GM18868 (cell line): ENCODE measurements at regions not wholly inside any gene's neighbourhood (a gene's known extent, or its start where the extent isn't known, plus 50 kb on each side); places are given as distances from the start of the nearest gene placed in this dataset.
"Not testable (repeated sequence)": the region's sequence is repeated elsewhere in the genome, so short reads cannot be mapped to it uniquely, and the experiment has no call there.

Source experiments
- ATAC-seq: cut with Tn5 transposase; IDR thresholded peaks from one replicate; pipeline ENCODE4 v1.9.1; 2021; ENCODE audit warnings: mild to moderate bottlenecking, moderate library complexity; ENCODE audit not compliant: unreplicated experiment

DNA sequence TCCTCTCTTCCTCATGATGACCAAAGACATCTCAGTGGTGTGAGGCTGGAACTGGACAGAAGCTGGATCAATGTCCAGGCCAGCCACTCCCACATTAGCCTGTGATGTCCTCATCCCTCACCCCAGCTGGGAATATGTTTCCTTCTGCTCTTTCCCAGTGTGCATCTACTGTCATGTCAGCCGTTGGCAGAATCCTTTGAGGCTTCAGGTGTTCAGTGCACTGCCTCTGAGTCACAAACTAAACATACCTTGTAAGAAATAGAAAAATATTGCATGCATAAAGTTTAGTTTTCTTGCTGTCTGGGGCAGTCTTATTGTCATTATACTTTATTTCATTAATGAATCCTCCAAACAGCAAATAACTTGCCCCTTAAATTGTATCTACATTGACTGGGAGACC lies 161.6 kb upstream of the RASGRP1 start:
- no peak for ATAC-seq

DNA sequence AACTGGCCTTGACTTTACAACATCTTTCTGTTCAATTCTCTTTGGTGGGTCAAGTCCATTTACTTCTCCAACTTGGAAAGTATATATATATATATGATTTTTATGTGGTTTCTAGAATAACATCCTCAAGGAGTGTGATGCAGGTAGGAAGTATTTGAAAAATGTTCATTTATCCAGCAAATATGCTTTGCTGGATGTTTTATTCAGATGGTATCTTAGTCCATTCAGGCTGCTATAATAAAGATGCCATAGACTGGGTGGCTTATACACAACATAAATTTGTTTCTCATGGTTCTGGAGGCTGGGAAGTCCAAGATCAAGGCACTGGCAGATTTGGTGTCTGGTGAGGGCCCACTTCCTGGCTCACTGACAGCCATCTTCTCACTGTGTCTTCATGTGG lies 168.7 kb upstream of the RASGRP1 start:
- no peak for ATAC-seq

DNA sequence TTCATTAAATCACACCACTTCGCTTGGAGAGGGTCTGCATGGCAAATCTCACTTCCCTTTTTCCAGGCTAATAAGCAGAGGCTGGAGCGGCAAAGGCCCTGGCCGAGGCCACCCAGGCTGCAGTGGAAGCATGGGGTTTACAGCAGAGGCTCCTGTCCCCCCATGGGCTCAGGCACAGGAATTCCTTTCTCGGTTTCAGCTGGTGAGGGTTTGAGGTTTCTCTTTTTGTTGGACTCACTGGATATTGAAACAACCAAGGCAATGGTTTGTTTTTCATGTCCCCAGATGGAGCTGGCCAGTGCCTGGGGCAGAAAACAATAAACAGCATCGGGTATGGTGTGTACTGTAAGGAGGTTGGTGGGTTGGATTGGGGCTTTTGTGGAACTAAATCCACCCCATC lies 175.6 kb upstream of the RASGRP1 start:
- no peak for ATAC-seq

DNA sequence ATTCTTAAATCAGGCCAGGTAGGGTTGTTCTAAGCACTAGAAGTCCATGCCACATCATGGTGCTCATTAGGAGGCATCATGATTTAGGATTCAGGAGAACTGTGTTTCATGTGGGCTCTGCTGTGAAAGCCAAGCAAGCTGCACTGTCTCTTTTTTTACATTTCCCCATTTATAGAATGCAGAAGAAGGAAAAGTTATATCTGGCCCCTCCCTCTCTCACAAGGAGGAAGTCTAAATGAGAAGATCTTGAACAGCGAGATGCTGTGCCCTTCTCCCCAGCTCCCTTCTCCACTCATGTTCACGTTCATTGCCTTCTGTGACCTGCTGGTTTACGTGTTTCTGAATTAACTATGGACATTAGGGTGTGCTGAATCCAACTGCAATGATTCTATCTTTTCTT lies 178.5 kb upstream of the RASGRP1 start:
- ATAC-seq: no peak

DNA sequence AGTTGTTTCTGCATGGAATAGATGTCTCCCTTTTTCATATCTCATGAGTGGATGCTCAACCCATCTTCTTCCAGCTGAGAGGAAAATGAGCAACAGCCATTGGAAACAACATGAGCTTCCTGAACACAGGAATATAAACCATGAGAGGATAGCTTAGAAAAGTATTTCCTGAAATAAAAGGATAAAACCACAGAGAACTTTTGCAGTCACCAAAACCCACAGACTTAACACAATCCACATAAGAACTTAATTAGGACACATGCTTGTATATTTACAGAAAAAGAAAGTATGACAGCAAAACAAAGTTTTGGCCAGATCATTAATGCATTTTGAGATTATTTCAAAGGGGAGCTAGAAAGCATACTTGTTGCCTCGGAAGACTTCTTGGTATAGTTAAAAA lies 180.5 kb upstream of the RASGRP1 start:
- ATAC-seq: no peak

DNA sequence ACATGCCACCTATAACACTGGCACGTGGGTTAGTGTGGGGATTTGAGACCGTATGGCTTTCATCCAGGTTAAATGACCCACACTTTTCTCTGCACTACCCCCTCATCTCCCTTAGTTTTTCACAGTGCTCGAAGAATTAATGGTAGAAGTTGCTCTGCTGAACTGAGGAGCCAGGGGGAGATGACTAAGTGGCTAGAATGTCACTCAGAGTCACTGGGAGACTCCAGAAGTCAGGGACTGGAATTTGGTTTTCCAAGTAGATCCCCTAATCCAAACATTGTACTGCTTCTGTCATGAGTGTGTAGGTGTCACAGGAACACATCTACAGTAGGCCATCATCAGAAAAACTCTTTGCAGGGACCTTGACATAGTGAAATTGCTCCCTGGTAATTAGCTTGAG lies 181.0 kb upstream of the RASGRP1 start:
- no peak for ATAC-seq

DNA sequence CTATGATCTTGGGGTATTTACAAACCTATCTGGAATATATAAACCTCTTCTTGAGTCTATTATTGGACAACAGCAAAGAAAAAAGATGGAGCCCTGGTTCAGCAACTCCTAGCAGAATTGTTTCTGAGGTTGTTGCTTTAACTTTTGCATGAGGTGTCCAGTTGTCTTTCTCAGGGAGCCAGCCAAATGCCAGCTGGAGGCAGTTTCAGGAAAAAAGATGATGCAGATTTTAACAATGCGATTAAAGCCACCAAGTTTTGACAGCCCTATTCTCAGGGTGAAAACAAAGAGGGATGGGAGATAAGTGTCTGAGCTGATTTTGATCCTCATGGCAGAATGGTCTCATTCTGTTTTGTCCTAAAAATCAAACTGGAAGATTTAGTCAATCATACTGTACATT lies 181.6 kb upstream of the RASGRP1 start:
- no peak for ATAC-seq

DNA sequence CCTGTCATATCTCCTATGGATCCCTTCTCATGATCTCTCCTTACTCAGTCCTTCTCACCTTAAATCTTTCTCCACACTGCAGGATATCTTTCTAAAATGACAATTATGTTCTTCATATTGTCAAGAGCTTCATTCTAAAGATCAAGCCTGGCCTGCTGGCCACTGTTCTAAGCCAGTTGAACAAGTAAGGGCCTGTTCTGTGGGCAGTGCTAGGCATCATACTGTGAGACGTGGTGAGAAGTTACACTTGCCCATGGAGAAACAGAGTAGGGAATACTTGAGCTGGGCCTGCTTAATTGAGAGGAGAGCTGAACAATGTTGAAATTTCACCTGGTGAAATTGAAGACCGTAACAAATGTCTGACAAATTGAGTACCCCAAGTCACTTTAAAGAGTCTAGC lies 184.1 kb upstream of the RASGRP1 start:
- no peak for ATAC-seq

DNA sequence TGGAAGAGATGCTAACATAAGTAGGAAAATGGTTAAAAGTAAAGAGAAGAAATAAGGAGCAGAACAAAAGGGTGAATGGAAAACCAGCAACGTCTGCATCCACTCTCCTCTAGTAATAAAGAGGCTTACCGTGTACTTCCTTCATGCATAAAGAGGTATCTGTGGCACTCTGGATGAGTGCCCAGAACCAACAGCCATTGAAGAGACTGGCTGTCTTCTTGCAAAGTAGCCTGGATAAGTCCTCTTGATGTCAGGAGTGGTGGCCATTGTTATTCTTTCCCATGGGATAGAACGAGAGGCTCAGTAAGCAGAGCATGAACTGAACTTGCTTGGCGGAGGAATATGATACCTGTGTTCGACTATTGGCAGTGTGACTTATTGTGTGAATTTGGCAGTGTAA lies 186.2 kb upstream of the RASGRP1 start:
- ATAC-seq: no peak

DNA sequence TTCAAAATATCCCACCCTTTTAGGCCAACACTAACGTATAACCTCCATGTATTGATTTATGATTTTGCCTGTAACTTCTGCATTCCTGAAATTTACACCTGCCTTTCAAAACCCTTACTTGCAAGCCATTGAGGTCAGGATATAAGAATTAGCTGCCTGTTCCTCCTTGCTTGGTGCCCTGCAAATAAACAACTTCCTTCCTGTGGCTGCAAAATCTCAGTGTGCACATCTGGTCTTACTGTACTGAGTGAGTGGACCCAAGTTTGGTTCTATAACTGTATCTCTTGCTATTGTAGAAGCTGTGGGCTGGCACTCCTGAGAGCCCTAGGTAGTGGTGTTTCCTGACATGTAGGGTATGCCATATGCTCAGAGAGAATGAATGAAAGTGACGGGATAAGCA lies 191.1 kb upstream of the RASGRP1 start:
- no peak for ATAC-seq

DNA sequence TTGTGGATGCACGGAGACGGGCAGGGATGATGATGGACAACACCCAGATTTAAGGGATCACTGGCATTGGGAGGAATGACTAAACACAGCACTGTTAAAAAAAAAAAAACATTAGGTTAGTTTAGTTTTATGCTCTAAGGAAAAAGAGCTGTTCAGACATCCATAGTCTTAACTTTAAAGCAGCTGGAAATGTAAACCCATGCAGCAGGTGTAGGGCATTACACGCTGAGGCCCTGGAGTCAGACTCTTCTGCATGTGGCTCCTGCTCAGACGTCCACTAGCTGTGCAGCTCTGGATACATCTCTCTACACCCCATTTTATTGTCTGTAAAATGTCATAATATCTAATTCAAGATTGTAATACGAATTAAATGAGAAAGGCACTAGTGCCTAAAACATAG lies 191.8 kb upstream of the RASGRP1 start:
- ATAC-seq: no peak

DNA sequence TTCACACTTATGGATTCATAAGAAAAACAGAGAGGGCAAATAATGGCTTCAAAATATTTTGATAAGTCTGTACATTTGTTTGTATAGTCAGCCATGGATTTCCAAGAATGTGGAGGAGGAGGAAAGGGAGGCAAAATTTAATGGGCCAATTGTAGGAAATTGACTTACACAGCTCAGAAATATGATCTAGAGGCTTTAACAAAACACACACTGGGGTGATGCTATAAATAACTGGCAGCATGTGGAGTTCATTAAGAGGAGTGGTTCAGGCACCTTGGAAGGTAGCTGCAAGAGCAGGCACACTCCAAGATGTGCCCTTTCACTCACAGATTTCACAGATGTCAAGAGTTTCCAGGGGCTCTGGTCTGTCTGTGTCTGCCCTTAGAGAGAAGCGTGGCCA lies 193.4 kb upstream of the RASGRP1 start:
- ATAC-seq: no peak

DNA sequence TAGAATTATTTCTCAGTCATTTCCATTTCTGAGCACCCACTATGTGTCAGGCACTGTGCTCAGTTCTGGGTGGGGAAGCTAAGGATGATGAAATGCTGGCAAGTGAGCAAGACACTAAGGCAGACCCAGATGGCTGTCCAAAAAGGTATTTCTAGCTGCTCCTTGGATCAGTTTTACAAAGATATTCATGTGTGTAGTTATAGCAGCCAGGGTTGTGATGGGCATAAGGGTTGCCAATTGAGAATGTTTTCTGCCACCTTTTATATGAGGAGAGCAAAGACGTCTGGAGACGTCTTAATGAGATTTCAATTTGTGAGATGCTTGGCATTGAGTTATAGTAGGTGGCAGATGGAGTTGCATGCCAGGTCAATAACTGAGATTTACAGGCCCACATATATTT lies 197.1 kb upstream of the RASGRP1 start:
- ATAC-seq: no peak

DNA sequence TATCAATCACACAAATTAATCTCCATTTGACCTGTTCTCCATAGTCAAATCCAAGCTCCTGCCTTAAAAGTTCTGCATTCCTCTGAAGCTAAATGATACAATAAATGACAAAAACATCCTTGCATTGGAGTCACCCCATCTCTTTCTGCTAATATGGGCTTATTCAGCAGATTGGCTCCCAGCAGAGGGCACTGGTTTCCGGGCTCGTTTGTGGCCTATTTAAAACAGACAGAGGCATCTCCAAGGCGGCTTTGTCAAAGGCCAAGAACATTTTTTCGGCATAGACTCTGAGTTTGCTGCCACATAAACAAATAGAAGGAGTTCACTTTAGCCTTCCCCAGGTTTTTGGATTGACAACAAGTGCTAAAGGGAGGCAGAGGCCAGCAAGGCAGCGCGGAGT lies 204.4 kb upstream of the RASGRP1 start:
- ATAC-seq: no peak

DNA sequence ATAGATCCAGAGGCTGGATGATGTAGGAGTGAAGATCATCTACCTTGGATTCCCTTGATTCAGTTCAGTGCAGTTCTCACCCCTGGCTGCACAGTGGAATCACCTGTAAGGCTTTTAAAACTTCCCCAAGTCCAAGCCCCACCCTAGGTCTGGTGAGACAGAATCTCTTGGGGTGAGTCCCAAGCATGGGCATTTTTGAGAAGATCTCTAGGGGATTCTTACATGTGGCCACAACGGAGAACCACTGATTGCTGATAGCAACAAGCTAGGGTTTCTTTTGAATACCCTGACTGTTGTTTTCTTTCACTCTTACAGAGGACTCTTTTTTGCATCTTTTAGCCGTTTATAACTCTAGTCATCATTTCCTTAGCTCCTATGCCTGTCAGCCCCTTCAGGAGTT lies 204.9 kb upstream of the RASGRP1 start:
- ATAC-seq: peak; percentile 72

DNA sequence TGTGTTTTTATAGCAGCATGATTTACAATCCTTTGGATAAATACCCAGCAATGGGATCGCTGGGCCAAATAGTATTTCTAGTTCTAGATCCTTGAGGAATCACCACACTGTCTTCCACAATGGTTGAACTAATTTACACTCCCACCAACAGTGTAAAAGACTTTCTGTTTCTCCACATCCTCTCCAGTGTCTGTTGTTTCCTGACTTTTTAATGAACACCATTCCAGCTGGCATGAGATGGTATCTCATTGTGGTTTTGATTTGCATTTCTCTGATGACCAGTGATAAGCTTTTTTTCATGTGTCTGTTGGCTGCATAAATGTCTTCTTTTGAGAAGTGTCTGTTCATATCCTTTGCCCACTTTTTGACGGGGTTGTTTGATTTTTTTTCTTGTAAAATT lies 209.5 kb upstream of the RASGRP1 start:
- ATAC-seq: not testable (repeated sequence)

DNA sequence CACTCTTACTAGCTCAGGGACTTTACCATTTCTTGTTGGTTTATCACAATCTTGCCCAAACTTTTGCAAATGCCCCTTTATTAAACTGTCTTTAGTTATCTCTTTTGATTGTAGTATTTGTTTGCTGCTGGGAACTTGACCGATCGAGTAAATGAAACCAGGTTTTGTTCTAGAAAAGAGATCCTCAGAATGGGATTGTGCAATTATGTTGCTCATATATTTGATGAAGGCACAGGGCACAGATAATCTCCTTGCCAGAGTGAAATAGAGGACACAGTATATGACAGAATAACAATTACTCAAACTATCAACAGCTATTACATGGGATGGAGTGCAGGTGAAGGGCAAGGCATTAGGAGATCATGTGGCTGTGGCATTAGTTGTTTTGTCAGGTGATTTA lies 216.6 kb upstream of the RASGRP1 start:
- no peak for ATAC-seq

DNA sequence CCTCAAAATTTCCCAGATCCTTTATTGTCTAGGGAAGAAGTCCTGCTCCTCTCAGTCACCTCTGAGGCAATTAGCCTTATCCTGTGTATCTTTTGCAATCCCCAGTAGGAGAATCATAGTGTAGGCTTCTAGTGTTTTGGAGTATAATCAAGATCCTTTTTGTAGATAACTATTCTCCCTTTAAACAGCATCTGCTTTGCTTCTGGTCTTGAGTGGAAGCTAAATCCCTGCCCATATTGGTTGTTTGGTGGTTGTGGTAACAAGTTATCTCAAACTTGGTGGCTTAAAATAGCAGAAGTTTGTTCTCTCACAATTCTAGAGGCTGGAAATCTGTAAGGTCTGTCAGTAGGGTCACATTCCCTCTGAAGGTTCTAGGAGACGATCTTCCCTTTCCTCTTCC lies 217.5 kb upstream of the RASGRP1 start:
- no peak for ATAC-seq

DNA sequence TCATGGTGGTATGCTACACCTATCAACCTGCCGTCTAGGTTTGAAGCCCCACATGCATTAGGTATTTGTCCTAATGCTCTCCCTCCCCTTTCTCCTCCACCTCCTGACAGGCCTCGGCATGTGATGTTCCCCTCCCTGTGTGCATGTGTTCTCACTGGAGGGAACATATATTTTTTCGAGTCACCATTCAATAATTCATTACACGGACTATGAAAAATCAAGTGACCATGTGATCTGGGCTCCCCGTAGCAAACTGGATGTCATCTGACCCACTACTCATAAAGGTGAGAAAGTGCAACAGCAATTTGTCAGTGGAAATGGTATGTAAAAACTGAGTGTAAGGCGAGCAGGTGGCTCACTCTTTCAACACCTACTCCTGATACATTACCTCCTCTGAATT lies 224.3 kb upstream of the RASGRP1 start:
- no peak for ATAC-seq

DNA sequence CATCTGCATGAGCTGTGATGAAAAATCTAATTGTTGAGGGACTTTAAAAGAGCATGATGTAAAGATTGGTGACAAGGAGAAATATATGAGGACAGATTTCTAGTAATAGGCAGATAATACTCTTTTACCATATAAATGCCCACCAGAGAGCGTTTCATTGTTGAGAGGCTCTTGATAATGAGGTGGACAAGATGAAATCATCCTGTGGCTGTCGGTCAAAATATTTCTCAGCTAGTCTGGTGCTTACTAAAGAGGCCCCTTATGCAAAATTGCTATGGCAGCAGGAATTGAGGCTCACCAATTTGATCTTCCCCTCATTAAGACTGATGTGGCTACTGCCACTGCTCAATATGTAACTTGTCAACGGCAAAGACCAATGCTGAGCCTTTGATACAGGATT lies 225.0 kb upstream of the RASGRP1 start:
- no peak for ATAC-seq

DNA sequence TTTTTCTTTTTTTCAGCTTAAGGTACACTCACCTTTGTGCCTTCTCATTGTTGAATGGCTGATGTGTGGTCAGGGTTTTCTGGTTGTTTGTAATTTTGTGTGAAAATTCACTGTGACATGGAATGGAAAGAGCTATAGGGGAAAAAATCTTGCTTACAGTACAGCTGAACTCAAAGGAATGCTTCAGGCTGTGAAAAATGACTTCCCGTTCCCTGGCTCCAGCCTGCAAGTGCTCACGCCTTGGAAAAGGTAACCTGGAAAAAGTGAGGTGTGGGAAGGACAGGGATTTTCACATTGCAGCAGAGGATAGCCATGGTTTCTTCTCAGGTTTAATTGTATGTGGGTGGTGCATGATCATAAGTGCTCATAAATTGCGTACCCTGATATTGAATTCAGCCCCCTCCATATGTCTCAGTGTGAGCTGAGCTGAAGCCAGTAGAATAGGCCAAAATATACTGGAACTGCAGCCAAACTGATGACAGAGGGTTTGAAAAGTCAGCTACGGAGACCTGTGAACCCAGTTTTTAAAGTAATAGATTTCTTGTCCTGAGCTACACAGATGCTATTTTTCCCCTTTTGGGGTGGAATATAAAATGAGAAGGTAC lies 228.7 kb upstream of the RASGRP1 start:
- no peak for ATAC-seq

DNA sequence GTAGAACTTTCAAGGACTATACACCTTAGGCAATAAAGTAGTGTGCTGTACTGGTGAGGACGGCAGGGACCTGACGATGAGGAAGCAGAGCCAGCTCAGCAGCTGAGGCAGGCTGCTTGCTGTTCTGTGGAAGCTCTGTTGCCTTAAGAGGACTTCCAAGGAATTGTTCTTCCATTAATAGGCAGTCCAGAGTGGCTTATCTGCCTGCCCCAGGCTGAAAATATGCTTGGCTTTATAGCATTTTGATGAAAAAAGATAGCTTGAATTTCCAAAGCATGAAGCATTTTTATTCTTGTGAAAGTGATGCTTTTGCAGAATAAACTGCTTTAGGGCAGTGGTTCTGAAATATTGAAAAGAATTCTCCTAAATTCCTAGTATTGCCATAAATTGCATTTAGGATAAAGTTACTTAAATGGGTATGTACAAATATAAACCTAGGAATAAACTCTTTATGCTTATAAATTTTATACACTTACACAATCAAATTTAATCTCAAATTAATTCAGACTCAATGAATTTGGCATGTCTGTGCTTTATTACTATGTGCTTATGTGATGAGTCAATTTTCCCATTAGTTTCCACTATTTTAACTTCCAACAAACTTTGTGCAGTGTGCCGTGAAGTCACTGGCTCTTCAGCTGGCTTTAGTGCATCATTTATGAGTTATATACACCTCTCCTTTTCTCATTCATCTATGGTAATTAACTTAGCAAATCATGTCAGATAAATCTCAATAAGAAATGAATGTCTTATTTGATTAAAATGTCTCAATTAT lies 231.0 kb upstream of the RASGRP1 start:
- ATAC-seq: no peak

DNA sequence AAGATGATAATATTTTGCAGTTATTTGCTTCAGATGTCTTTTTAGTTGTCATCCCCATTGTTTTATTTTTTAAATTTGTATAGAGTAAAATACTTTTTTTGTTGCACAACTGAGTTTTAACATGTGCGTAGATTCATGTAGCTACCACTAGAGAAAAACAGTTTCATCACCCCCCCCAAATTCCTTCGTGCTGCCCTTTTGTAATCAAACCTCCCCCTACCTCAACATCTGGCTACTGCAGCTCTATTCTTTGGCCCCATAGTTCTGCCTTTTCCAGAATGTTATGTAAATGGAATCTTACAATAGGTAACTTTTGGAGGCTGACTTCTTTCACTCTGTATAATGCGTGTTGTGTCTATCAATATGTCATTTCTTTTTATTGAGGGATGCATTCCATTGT lies 232.0 kb upstream of the RASGRP1 start:
- ATAC-seq: no peak
